PC-3 (cell line): ENCODE measurements at regions not wholly inside any gene's neighbourhood (a gene's known extent, or its start where the extent isn't known, plus 50 kb on each side); places are given as distances from the start of the nearest gene placed in this dataset.

Experiments
- CTCF ChIP-seq: fragments of 300-600 bp; sonication (generic); conservative IDR thresholded peaks from 2 replicates; pipeline ENCODE4 v1.5.1; 2017; ENCODE audit warnings: antibody characterized with exemption, low read depth, mild to moderate bottlenecking, low read length
- EZH2 ChIP-seq: fragments of 300-600 bp; sonication (generic); IDR thresholded peaks from one replicate; pipeline ENCODE4 v1.6.1; 2017; ENCODE audit warnings: antibody characterized with exemption, mild to moderate bottlenecking, low read length; ENCODE audit not compliant: unreplicated experiment
- EZH2phosphoT487 ChIP-seq: fragments of 300-600 bp; sonication (generic); IDR thresholded peaks from 2 replicates; pipeline ENCODE4 v1.6.1; 2018; ENCODE audit warnings: mild to moderate bottlenecking, antibody characterized with exemption, low read length, borderline replicate concordance

- TF ChIP-seq CTCF (no peak), EZH2 (no peak), EZH2phosphoT487 (no peak)
Observed at GRCh38 chr4:79526641-79527565, 118.9 kb upstream of the GK2 start.
